AG09319 (cell line): ENCODE measurements at regions not wholly inside any gene's neighbourhood (a gene's known extent, or its start where the extent isn't known, plus 50 kb on each side); places are given as distances from the start of the nearest gene placed in this dataset.
A peak's percentile ranks its signal among the peaks of the same experiment; 100 is the strongest.
"Not testable (repeated sequence)": the region's sequence is repeated elsewhere in the genome, so short reads cannot be mapped to it uniquely, and the experiment has no call there.

Experiments
- DNase-seq: peaks from one replicate; pipeline ENCODE4 v3.0.0-alpha.2; 2010; ENCODE audit warnings: low read depth; ENCODE audit errors: extremely low read depth
- CTCF ChIP-seq: IDR thresholded peaks from 2 replicates; pipeline ENCODE4 v1.5.1; 2011; ENCODE audit warnings: low read depth, mild to moderate bottlenecking, inconsistent platforms, low read length, moderate library complexity

- TF ChIP-seq CTCF: no peak
- DNase-seq: no peak
Observed at GRCh38 chr7:79781716-79782115, 328.2 kb upstream of the MAGI2 start.

- peak; percentile 78 for DNase-seq
- no peak for TF ChIP-seq CTCF
Observed at GRCh38 chr7:79778786-79779770, 325.6 kb upstream of the MAGI2 start.

- no peak for DNase-seq
- no peak for TF ChIP-seq CTCF
Observed at GRCh38 chr7:79775911-79776310, 322.4 kb upstream of the MAGI2 start.

- no peak for TF ChIP-seq CTCF
- DNase-seq: no peak
Observed at GRCh38 chr7:79774150-79774549, 320.7 kb upstream of the MAGI2 start.

GRCh38 chr7:79770970-79771369 lies 317.5 kb upstream of the MAGI2 start:
- no peak for DNase-seq
- TF ChIP-seq CTCF: no peak

GRCh38 chr7:79770063-79770462 lies 316.6 kb upstream of the MAGI2 start:
- no peak for TF ChIP-seq CTCF

GRCh38 chr7:79767876-79768560 lies 314.6 kb upstream of the MAGI2 start:
- not testable (repeated sequence) for DNase-seq

More at GRCh38 chr7:79770063-79770462, 316.6 kb upstream of the MAGI2 start:
- DNase-seq: no peak

GRCh38 chr7:79767192-79767591 lies 313.7 kb upstream of the MAGI2 start:
- not testable (repeated sequence) for DNase-seq
